SH-SY5Y (cell line): ENCODE measurements at regions not wholly inside any gene's neighbourhood (a gene's known extent, or its start where the extent isn't known, plus 50 kb on each side); places are given as distances from the start of the nearest gene placed in this dataset.

Source experiments
- GATA2 ChIP-seq: IDR thresholded peaks from 2 replicates; pipeline ENCODE4 v1.6.1; 2011; ENCODE audit warnings: mild to moderate bottlenecking, low read depth, low read length
- GATA3 ChIP-seq: IDR thresholded peaks from 2 replicates; pipeline ENCODE4 v1.6.1; 2011; ENCODE audit warnings: low read depth, mild to moderate bottlenecking, low read length, moderate library complexity

GRCh38 chr2:219803294-219803693 lies 175.9 kb downstream of the SLC4A3 start:
- TF ChIP-seq GATA3 (no peak), GATA2 (no peak)
